Psoas muscle (tissue), 7 donors: ENCODE measurements at regions not wholly inside any gene's neighbourhood (a gene's known extent, or its start where the extent isn't known, plus 50 kb on each side); places are given as distances from the start of the nearest gene placed in this dataset.

Experiments used
- ATAC-seq, 4 donors: fragments of 200-7000 bp; cut with Tn5 transposase; one replicate each; pipeline ENCODE4 v1.9.1; 2020; ENCODE audit warnings: moderate library complexity in 3 of 4, mild to moderate bottlenecking in 2 of 4
- DNase-seq, 2 donors: peaks; one replicate each; pipeline ENCODE4 v3.0.0-alpha.2; 2020
- H3K27ac ChIP-seq: fragments of 200-600 bp; one replicate; pipeline ENCODE4 v1.8.0; 2022
- H3K27me3 ChIP-seq, 3 donors: fragments of 200-600 bp in 1 of 3; one replicate each; pipeline versions ENCODE4 v1.6.1 to v1.8.0; 2013 to 2022; ENCODE audit warnings: low read length in 2 of 3, mild to moderate bottlenecking in 2 of 3, moderate library complexity in 1 of 3; ENCODE audit not compliant: insufficient read depth in 3 of 3
- H3K36me3 ChIP-seq, 2 donors: fragments of 200-600 bp in 1 of 2; one replicate each; pipeline versions ENCODE4 v1.6.1 to v1.8.0; 2013 to 2022; ENCODE audit warnings: low read depth in 1 of 2, mild to moderate bottlenecking in 1 of 2, moderate library complexity in 1 of 2; ENCODE audit not compliant: insufficient read depth in 1 of 2
- H3K4me1 ChIP-seq: fragments of 200-600 bp; one replicate; pipeline ENCODE4 v1.8.0; 2022
- H3K4me3 ChIP-seq: fragments of 200-600 bp; one replicate; pipeline ENCODE4 v1.8.0; 2022; ENCODE audit warnings: mild to moderate bottlenecking
- H3K9me3 ChIP-seq: fragments of 200-600 bp; one replicate; pipeline ENCODE4 v1.8.0; 2022
- CTCF ChIP-seq: fragments of 200-600 bp; IDR thresholded peaks from one replicate; pipeline ENCODE4 v1.8.0; 2022; ENCODE audit warnings: antibody characterized with exemption
- WGBS, 3 donors: extraction: QIAGEN DNeasy Blood & Tissue Kit; methylation state at CpG; one replicate each; pipeline versions ENCODE4 v1.1.6 to v1.1.7; 2013; 5-methylcytosine and 5-hydroxymethylcytosine counted together
- intact Hi-C, 2 donors: fragments of 100-400 bp; cut with DNase I; formaldehyde crosslinking; loops; one replicate each; pipeline versions ENCODE4 v1.11.0 to v1.14.2; 2022
- donor health status: healthy with polysubstance abuse.
- donor health status: DM: no; HTN: no; CAD: no; lungs with moderate emphysema.
- donor health status: Bipolar disorder and iron deficiency.
- donor health status: healthy.
- donor health status: DM: yes; HTN: yes; CAD: no.
- donor health status: DM: no; HTN: no; CAD: no.
- donor health status: DM: yes; HTN: yes; CAD: no.

GRCh38 chr7:8938044-8938805, 504.8 kb downstream of the NXPH1 start:
- no peak for ATAC-seq
- intact Hi-C loops, result loop anchor here in 1 of 2 donors (5.0 kb wide), 1 partner anchor 1476 kb away; no protein-coding TSS in a partner anchor
- no peak overlapping the region for H3K27ac ChIP-seq
- 32 to 38% (median 36%) methylated on average over 9 of the region's 9 CpGs for WGBS, 3 donors
- H3K27me3 ChIP-seq, result no peaks in the 10 kb centered on the region
- H3K36me3 ChIP-seq, result no peaks in the 10 kb centered on the region
- DNase-seq, result no peak
- no peaks in the 10 kb centered on the region for H3K9me3 ChIP-seq
- no peak for TF ChIP-seq CTCF
- H3K4me1 ChIP-seq, result no peaks in the 10 kb centered on the region
- H3K4me3 ChIP-seq, result no peak overlapping the region

GRCh38 chr7:8939446-8939845, 506.0 kb downstream of the NXPH1 start:
- 52 to 62% (median 52%) methylated on average over 1 of the region's 1 CpG for WGBS, 3 donors
- H3K27ac ChIP-seq, result no peak overlapping the region
- intact Hi-C loops, result loop anchor here in 1 of 2 donors (5.0 kb wide), 1 partner anchor 1477 kb away; no protein-coding TSS in a partner anchor
- DNase-seq (no peak), ATAC-seq (no peak)
- H3K4me1 ChIP-seq, result no peaks in the 10 kb centered on the region
- no peak overlapping the region for H3K4me3 ChIP-seq
- H3K9me3 ChIP-seq, result no peaks in the 10 kb centered on the region
- no peaks in the 10 kb centered on the region for H3K36me3 ChIP-seq
- H3K27me3 ChIP-seq, result no peaks in the 10 kb centered on the region
- TF ChIP-seq CTCF, result no peak

- no peaks in the 10 kb centered on the region for H3K36me3 ChIP-seq
- no peaks in the 10 kb centered on the region for H3K9me3 ChIP-seq
- no peak overlapping the region for H3K4me3 ChIP-seq
- no peaks in the 10 kb centered on the region for H3K4me1 ChIP-seq
- TF ChIP-seq CTCF, result no peak
- ATAC-seq (no peak), DNase-seq (no peak)
- 78 to 86% (median 82%) methylated on average over 2 of the region's 2 CpGs for WGBS, 3 donors
- H3K27ac ChIP-seq, result no peak overlapping the region
- H3K27me3 ChIP-seq, result no peaks in the 10 kb centered on the region
- intact Hi-C loops, result no loop called here
Measured at GRCh38 chr7:8963722-8964121, 530.3 kb downstream of the NXPH1 start.

GRCh38 chr7:8965177-8965576, 531.8 kb downstream of the NXPH1 start:
- Histone ChIP-seq H3K4me3 (no peak overlapping the region), H3K36me3 (no peaks in the 10 kb centered on the region), H3K9me3 (no peaks in the 10 kb centered on the region), H3K4me1 (no peaks in the 10 kb centered on the region), H3K27ac (no peak overlapping the region), H3K27me3 (no peaks in the 10 kb centered on the region)
- no peak for ATAC-seq
- WGBS, 3 donors, result 66 to 70% (median 70%) methylated on average over 3 of the region's 3 CpGs
- intact Hi-C loops, result no loop called here
- no peak for TF ChIP-seq CTCF
- no peak for DNase-seq

- 60 to 82% (median 60%) methylated on average over 3 of the region's 3 CpGs for WGBS, 3 donors
- H3K9me3 ChIP-seq, result peaks cover 13% of the 10 kb centered on the region
- ATAC-seq, result no peak
- H3K36me3 ChIP-seq, result no peaks in the 10 kb centered on the region
- no peak overlapping the region for H3K4me3 ChIP-seq
- intact Hi-C loops, result no loop called here
- no peaks in the 10 kb centered on the region for H3K4me1 ChIP-seq
- DNase-seq, result no peak
- no peak for TF ChIP-seq CTCF
- H3K27ac ChIP-seq, result no peak overlapping the region
- no peaks in the 10 kb centered on the region for H3K27me3 ChIP-seq
Measured at GRCh38 chr7:8973601-8974000, 540.2 kb downstream of the NXPH1 start.
